Astrocyte (in vitro differentiated cells and primary cell): ENCODE measurements at regions not wholly inside any gene's neighbourhood (a gene's known extent, or its start where the extent isn't known, plus 50 kb on each side); places are given as distances from the start of the nearest gene placed in this dataset.

Experiments used
- DNase-seq: peaks from one replicate; pipeline ENCODE4 v3.0.0-alpha.2; 2010; ENCODE audit warnings: low read depth
- FAIRE-seq: peaks from 2 replicates; lab custom pipeline; 2011; peaks lifted over from hg19 to GRCh38; lab: Jason Lieb, UNC
- H2AFZ ChIP-seq: 2 replicates; pipeline ENCODE4 v1.6.0; 2012; ENCODE audit warnings: low read depth, low read length, inconsistent platforms
- H3K27ac ChIP-seq: 2 replicates; pipeline ENCODE4 v1.5.1; 2011; ENCODE audit warnings: low read depth, low read length, inconsistent platforms
- H3K27me3 ChIP-seq: 2 replicates; pipeline ENCODE4 v1.6.0; 2011; ENCODE audit warnings: low read length, inconsistent platforms; ENCODE audit not compliant: insufficient read depth
- H3K36me3 ChIP-seq: 2 replicates; pipeline ENCODE4 v1.5.1; 2011; ENCODE audit warnings: low read length, inconsistent platforms; ENCODE audit not compliant: insufficient read depth
- H3K4me1 ChIP-seq: 2 replicates; pipeline ENCODE4 v1.5.1; 2011; ENCODE audit warnings: low read length, inconsistent platforms; ENCODE audit not compliant: insufficient read depth
- H3K4me2 ChIP-seq: 2 replicates; pipeline ENCODE4 v1.6.0; 2012; ENCODE audit warnings: low read length, inconsistent platforms
- H3K4me3 ChIP-seq: 2 replicates; pipeline ENCODE4 v1.5.1; 2011; ENCODE audit warnings: low read depth, mild to moderate bottlenecking, low read length, inconsistent platforms; ENCODE audit not compliant: insufficient read depth
- H3K79me2 ChIP-seq: 2 replicates; pipeline ENCODE4 v1.6.0; 2012; ENCODE audit warnings: mild to moderate bottlenecking, low read length, inconsistent platforms; ENCODE audit not compliant: insufficient read depth
- H3K9ac ChIP-seq: 2 replicates; pipeline ENCODE4 v1.6.0; 2012; ENCODE audit warnings: mild to moderate bottlenecking, low read length, inconsistent platforms
- H3K9me3 ChIP-seq: 2 replicates; pipeline ENCODE4 v1.5.1; 2012; ENCODE audit warnings: low read depth, mild to moderate bottlenecking, low read length, inconsistent platforms; ENCODE audit not compliant: insufficient read depth
- H4K20me1 ChIP-seq: 2 replicates; pipeline ENCODE4 v1.6.0; 2012; ENCODE audit warnings: low read length, inconsistent platforms; ENCODE audit not compliant: insufficient read depth
- H3K27ac Mint-ChIP-seq: one replicate; pipeline ENCODE4 v1.8.0; 2021; ENCODE audit warnings: mild to moderate bottlenecking, mixed read lengths; ENCODE audit not compliant: unreplicated experiment
- H3K27me3 Mint-ChIP-seq: one replicate; pipeline ENCODE4 v1.8.0; 2021; ENCODE audit warnings: low read depth, mixed read lengths; ENCODE audit not compliant: unreplicated experiment
- H3K36me3 Mint-ChIP-seq: one replicate; pipeline ENCODE4 v1.8.0; 2021; ENCODE audit warnings: low read depth, mixed read lengths; ENCODE audit not compliant: unreplicated experiment
- H3K4me1 Mint-ChIP-seq: one replicate; pipeline ENCODE4 v1.8.0; 2021; ENCODE audit warnings: low read depth, mixed read lengths; ENCODE audit not compliant: unreplicated experiment
- H3K4me3 Mint-ChIP-seq: one replicate; pipeline ENCODE4 v1.8.0; 2021; ENCODE audit warnings: mild to moderate bottlenecking, moderate library complexity, mixed read lengths; ENCODE audit not compliant: unreplicated experiment
- H3K9me3 Mint-ChIP-seq: one replicate; pipeline ENCODE4 v1.8.0; 2021; ENCODE audit warnings: mild to moderate bottlenecking, mixed read lengths; ENCODE audit not compliant: unreplicated experiment
- CTCF ChIP-seq: IDR thresholded peaks from 2 replicates; pipeline ENCODE4 v1.5.1; 2011; ENCODE audit warnings: low read depth, mild to moderate bottlenecking, inconsistent platforms, low read length, moderate library complexity; ENCODE audit not compliant: insufficient read depth
- EZH2 ChIP-seq: IDR thresholded peaks from 2 replicates; pipeline ENCODE4 v1.6.1; 2012; ENCODE audit warnings: mild to moderate bottlenecking, low read length, inconsistent platforms; ENCODE audit not compliant: insufficient read depth

DNA sequence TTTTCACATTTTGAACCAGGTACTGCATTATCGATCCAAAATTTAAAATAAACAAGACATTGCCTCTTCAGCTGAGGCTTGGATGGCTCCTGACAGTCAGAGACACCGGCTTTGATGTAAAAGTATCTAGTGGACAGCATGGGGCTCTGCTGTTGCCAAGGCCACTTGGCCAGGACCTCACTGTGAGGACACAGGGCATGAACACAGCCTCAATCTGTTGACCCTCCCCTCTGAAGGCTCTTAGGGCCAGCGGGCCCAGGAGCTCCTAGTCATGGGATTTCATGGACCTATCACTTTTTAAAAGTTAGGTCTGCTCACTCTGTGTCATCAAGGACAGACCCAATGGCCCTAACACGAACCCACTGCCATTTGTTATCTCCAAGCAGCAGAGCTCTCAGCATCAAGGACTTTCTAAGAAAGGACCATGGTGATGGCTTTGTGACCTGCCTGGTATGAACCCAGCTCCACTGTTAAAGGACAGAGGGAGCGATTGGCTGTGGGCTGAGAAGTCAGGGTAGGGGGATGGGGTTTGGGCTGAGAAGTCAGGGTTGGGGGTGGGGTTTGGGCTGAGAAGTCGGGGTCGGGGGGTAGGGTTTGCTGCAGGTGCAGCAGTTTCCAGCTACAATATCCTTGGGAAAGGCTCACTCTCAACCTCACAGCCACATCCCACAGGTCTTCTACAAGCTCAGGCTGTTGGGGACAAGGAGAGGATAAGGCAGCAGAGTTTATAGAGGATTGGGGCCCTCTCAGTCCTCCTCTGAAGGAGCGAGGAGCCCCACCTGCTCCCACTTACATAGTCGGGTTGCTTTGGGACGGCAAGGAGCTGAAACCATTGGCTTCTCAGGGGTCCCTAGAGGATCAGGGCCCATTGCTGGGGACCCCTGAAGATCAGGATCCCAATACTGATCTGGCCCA is 146.8 kb downstream of the BARX1 start:
- FAIRE-seq: no peak
- no peaks in the 10 kb centered on the region for H3K36me3 Mint-ChIP-seq

DNA sequence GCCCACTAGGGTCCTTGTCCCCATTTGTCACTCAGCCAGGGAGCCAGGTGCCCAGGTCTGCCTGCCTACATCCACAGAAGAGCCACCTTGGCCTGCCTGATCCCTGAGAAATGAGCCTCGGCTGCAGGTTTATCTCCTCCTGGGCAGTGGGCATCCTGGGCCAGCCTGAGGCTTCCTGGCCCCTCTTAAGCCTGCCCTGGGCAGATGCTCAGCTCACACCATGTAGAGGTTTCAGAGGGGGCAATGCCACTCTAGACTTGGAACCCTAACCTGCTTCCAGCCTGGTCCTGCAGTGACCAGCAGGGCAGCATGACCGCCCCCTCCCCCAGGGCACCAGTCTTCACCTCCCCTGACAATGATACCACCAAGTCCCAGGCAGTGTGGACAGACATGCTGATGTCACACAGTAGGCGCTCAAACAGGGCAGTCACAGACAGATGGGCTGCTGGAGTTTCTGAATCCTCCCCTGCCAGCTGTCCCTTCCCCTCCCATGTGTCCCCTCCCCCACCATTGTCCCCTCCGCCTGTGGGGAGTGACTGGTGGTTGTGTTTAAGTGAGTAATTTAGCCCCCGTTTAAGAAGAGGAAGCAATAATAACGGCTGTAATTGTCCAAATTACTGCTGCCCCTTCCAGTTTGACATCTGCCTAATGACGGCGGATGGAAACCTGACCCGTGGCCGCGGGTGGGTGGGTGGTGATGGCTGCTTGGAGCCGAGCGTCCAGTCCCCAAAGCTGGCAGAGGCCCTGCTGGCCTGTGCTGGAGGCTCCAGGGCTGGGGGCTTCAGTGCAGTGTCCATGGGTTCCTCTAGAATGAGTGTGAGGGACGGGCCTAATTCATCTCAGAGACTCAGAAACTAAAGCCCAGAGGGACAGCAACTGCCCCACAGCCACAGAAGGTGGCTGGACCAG is 147.7 kb downstream of the BARX1 start:
- no peak overlapping the region for H2AFZ ChIP-seq
- Mint-ChIP-seq H3K27ac (no peak overlapping the region), H3K4me3 (no peak overlapping the region), H3K36me3 (no peaks in the 10 kb centered on the region), H3K4me1 (no peaks in the 10 kb centered on the region), H3K27me3 (peaks cover 11% of the 10 kb centered on the region), H3K9me3 (peaks cover 13% of the 10 kb centered on the region)
- TF ChIP-seq EZH2: no peak
- no peak for TF ChIP-seq CTCF
- FAIRE-seq (no peak), DNase-seq (no peak)
- no peaks in the 10 kb centered on the region for H3K79me2 ChIP-seq
- H3K9me3 ChIP-seq: no peaks in the 10 kb centered on the region
- H3K27me3 ChIP-seq: no peaks in the 10 kb centered on the region
- H4K20me1 ChIP-seq: no peaks in the 10 kb centered on the region
- H3K36me3 ChIP-seq: no peaks in the 10 kb centered on the region
- no peak overlapping the region for H3K27ac ChIP-seq
- H3K4me2 ChIP-seq: no peak overlapping the region
- H3K4me3 ChIP-seq: no peak overlapping the region
- H3K4me1 ChIP-seq: no peaks in the 10 kb centered on the region
- no peak overlapping the region for H3K9ac ChIP-seq

More for the DNA sequence above, 146.8 kb downstream of the BARX1 start:
- TF ChIP-seq CTCF (no peak), EZH2 (no peak)
- H3K27me3 ChIP-seq: no peaks in the 10 kb centered on the region
- no peaks in the 10 kb centered on the region for H3K4me1 ChIP-seq
- H3K9ac ChIP-seq: no peak overlapping the region
- H4K20me1 ChIP-seq: no peaks in the 10 kb centered on the region
- H3K9me3 ChIP-seq: no peaks in the 10 kb centered on the region
- H2AFZ ChIP-seq: no peak overlapping the region
- Mint-ChIP-seq H3K27me3 (peaks cover 16% of the 10 kb centered on the region), H3K4me3 (no peak overlapping the region), H3K9me3 (peaks cover 9% of the 10 kb centered on the region), H3K4me1 (no peaks in the 10 kb centered on the region), H3K27ac (no peak overlapping the region)
- no peak for DNase-seq
- H3K4me2 ChIP-seq: no peak overlapping the region
- H3K27ac ChIP-seq: no peak overlapping the region
- H3K36me3 ChIP-seq: no peaks in the 10 kb centered on the region
- H3K4me3 ChIP-seq: no peak overlapping the region
- H3K79me2 ChIP-seq: no peaks in the 10 kb centered on the region
